GM12865 (cell line): ENCODE measurements at regions not wholly inside any gene's neighbourhood (a gene's known extent, or its start where the extent isn't known, plus 50 kb on each side); places are given as distances from the start of the nearest gene placed in this dataset.

ENCODE experiments used
- DNase-seq: peaks from one replicate; pipeline ENCODE4 v3.0.0; 2010; ENCODE audit warnings: low read depth
- H3K4me3 ChIP-seq: 2 replicates; pipeline ENCODE4 v1.5.1; 2011; ENCODE audit warnings: mild to moderate bottlenecking, low read depth, low read length, control low read depth
- TF ChIP-seq, protein P1 (sequence below): IDR thresholded peaks from 2 replicates; pipeline ENCODE4 v1.5.1; 2011; ENCODE audit warnings: low read length, control low read depth, low read depth, inconsistent platforms; ENCODE audit not compliant: insufficient read depth; ENCODE audit errors: missing control alignments

- TF ChIP-seq, protein P1, sequence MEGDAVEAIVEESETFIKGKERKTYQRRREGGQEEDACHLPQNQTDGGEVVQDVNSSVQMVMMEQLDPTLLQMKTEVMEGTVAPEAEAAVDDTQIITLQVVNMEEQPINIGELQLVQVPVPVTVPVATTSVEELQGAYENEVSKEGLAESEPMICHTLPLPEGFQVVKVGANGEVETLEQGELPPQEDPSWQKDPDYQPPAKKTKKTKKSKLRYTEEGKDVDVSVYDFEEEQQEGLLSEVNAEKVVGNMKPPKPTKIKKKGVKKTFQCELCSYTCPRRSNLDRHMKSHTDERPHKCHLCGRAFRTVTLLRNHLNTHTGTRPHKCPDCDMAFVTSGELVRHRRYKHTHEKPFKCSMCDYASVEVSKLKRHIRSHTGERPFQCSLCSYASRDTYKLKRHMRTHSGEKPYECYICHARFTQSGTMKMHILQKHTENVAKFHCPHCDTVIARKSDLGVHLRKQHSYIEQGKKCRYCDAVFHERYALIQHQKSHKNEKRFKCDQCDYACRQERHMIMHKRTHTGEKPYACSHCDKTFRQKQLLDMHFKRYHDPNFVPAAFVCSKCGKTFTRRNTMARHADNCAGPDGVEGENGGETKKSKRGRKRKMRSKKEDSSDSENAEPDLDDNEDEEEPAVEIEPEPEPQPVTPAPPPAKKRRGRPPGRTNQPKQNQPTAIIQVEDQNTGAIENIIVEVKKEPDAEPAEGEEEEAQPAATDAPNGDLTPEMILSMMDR, result no peak
- DNase-seq, result no peak
- no peak overlapping the region for H3K4me3 ChIP-seq
Observed at GRCh38 chr4:55249476-55249875, 96.6 kb upstream of the SRD5A3 start.

DNA sequence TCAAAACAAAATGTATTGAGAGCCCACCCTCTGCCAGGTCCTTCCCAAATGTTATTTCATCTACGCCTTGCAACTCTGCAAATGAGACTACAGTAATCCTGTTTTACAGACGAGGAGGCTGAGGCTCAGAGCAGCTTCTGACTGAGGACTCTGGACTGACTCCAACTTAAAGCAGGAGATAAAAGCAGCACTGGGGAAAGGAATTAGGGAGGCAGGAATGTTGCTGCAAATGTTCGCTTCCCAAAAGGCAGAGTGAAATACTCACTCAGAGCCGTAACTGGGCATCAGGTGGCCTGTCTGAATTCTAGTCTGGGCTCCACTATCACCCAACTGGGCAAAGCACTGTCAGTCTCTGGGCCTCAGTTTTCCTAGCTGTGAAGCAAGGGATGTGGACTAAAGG lies 94.7 kb upstream of the SRD5A3 start:
- no peak for DNase-seq
- H3K4me3 ChIP-seq, result no peak overlapping the region
- TF ChIP-seq, protein P1, result no peak

DNA sequence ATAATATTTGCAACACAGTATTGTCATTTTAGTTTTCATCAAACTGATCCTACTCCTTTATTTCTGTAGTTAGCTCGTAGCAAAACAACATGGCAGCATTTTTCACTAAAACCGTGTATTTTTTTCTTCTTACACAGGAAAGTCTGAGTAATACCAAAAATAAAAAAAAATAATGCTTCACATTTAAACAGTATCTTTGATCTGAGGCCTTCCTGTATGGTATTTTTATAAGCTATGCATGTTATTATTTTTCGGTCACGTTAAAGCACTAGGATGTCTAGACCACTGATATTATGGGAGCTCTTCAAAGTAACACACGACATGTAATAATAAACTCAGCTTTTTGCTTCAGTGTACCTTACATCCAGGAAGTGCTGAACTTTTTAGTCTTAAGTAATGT lies 94.1 kb upstream of the SRD5A3 start:
- no peak overlapping the region for H3K4me3 ChIP-seq
- TF ChIP-seq, protein P1, result no peak
- DNase-seq, result no peak

GRCh38 chr4:55253948-55254593 lies 92.0 kb upstream of the SRD5A3 start:
- no peak for DNase-seq
- TF ChIP-seq, protein P1, result no peak
- H3K4me3 ChIP-seq, result no peak overlapping the region

- TF ChIP-seq, protein P1, result no peak
- H3K4me3 ChIP-seq, result no peak overlapping the region
- DNase-seq, result no peak
Observed at GRCh38 chr4:55255179-55255578, 90.9 kb upstream of the SRD5A3 start.

- no peak for DNase-seq
- no peak overlapping the region for H3K4me3 ChIP-seq
- TF ChIP-seq, protein P1, result no peak
Observed at GRCh38 chr4:55256787-55257186, 89.3 kb upstream of the SRD5A3 start.
